ENCODE measurements at regions not wholly inside any gene's neighbourhood (a gene's known extent, or its start where the extent isn't known, plus 50 kb on each side); places are given as distances from the start of the nearest gene placed in this dataset.

- TF ChIP-seq CTCF (IDR thresholded peaks at IDR 0.05) = no peak
- no peak for TF ChIP-seq POLR2A (IDR thresholded peaks at IDR 0.05)
Observed at GRCh38 chr2:19462256-19462645, 103.8 kb upstream of the OSR1 start.

All from right lobe of liver (tissue), 4 donors.